HCT116 (cell line): ENCODE measurements at regions not wholly inside any gene's neighbourhood (a gene's known extent, or its start where the extent isn't known, plus 50 kb on each side); places are given as distances from the start of the nearest gene placed in this dataset.

ENCODE experiments used
- ATAC-seq: fragments of 200-7000 bp; cut with Tn5 transposase; 2 replicates; pipeline ENCODE4 v1.9.1; 2020; ENCODE audit warnings: mild to moderate bottlenecking, moderate library complexity
- BruUV-seq: library from RNA; stranded (reverse); fragments of 400-500 nt; replicated peaks from 2 replicates; lab custom pipeline; 2021; lab: Mats Ljungman, UMichigan
- CTCF ChIA-PET: fragments of 300-600 bp; sonication (Branson Sonifier 250); formaldehyde crosslinking; loops from one replicate; lab custom pipeline; 2021; ENCODE audit warnings: antibody characterized with exemption; lab: Charles Lee
- POLR2A ChIA-PET: fragments of 300-600, 350-600 bp; sonication (Branson Sonifier 250); formaldehyde crosslinking; loops from one replicate; lab custom pipeline; 2021; ENCODE audit warnings: antibody characterized with exemption; lab: Charles Lee
- RAD21 ChIA-PET, 2 experiments: fragments of 300-600 bp; sonication (Branson Sonifier 250); formaldehyde crosslinking; loops; one replicate each; lab custom pipeline; 2023; ENCODE audit warnings: low total read pairs in 2 of 2; ENCODE audit not compliant: uncharacterized antibody in 2 of 2, unreplicated experiment in 2 of 2, low non-redundant PET in 1 of 2; lab: Charles Lee
- DNase-seq: peaks from one replicate; pipeline ENCODE4 v3.0.0-alpha.2; 2010; ENCODE audit warnings: low read depth, low spot score
- H2AFZ ChIP-seq: fragments of 200-600 bp; shearing (Covaris generic), sonication (generic); 2 replicates; pipeline ENCODE4 v1.6.1; 2017; ENCODE audit warnings: low read depth, mixed run types, mixed read lengths, antibody characterized with exemption, low read length; ENCODE audit not compliant: poor library complexity, severe bottlenecking
- H3K27ac ChIP-seq: 2 replicates; pipeline ENCODE4 v1.5.1; 2012; ENCODE audit warnings: low read depth, low read length
- H3K27me3 ChIP-seq: fragments of 200-600 bp; sonication (generic); 2 replicates; pipeline ENCODE4 v1.6.1; 2016; ENCODE audit warnings: mixed run types, low read length, mixed read lengths; ENCODE audit not compliant: insufficient read depth
- H3K36me3 ChIP-seq, 2 experiments: fragments of 200-500 bp in 1 of 2; fragments of 200-600 bp in 1 of 2; sonication (Bioruptor generic) in 1 of 2; sonication (generic) in 1 of 2; 2 replicates each; pipeline versions ENCODE4 v1.5.1 to v1.6.1; 2014 to 2016; ENCODE audit warnings: low read length in 2 of 2, inconsistent platforms in 1 of 2, mixed read lengths in 1 of 2, mixed run types in 1 of 2; ENCODE audit not compliant: insufficient read depth in 2 of 2, control insufficient read depth in 1 of 2
- H3K4me1 ChIP-seq, 2 experiments: fragments of 200-600 bp in 1 of 2; sonication (generic) in 1 of 2; 2 replicates each; pipeline versions ENCODE4 v1.5.1 to v1.6.1; 2012 to 2017; ENCODE audit warnings: low read length in 2 of 2, inconsistent platforms in 1 of 2, mild to moderate bottlenecking in 1 of 2, mixed read lengths in 1 of 2, mixed run types in 1 of 2, moderate library complexity in 1 of 2; ENCODE audit not compliant: insufficient read depth in 2 of 2, control insufficient read depth in 1 of 2
- H3K4me2 ChIP-seq: fragments of 200-600 bp; sonication (generic); 2 replicates; pipeline ENCODE4 v1.6.1; 2017; ENCODE audit warnings: mixed run types, low read length, mixed read lengths
- H3K4me3 ChIP-seq, 2 experiments: fragments of 200-600 bp in 1 of 2; sonication (generic) in 1 of 2; replicated peaks in 1 of 2; 2 replicates each; pipeline ENCODE4 v1.5.1; 2011 to 2016; ENCODE audit warnings: low read length in 2 of 2, control low read depth in 1 of 2, low read depth in 1 of 2, mild to moderate bottlenecking in 1 of 2, mixed read lengths in 1 of 2, mixed run types in 1 of 2
- H3K79me2 ChIP-seq: fragments of 200-600 bp; sonication (generic); 2 replicates; pipeline ENCODE4 v1.6.1; 2017; ENCODE audit warnings: mild to moderate bottlenecking, mixed run types, low read length, moderate library complexity, mixed read lengths; ENCODE audit not compliant: insufficient read depth
- H3K9ac ChIP-seq: fragments of 200-600 bp; sonication (generic); 2 replicates; pipeline ENCODE4 v1.6.1; 2016; ENCODE audit warnings: low read length, mixed read lengths
- H3K9me2 ChIP-seq: fragments of 200-600 bp; sonication (generic), shearing (Covaris generic); 2 replicates; pipeline ENCODE4 v1.6.1; 2017; ENCODE audit warnings: mixed run types, mild to moderate bottlenecking, moderate library complexity; ENCODE audit not compliant: insufficient read depth
- H3K9me3 ChIP-seq, 2 experiments: fragments of 200-500 bp in 1 of 2; fragments of 200-600 bp in 1 of 2; sonication (Bioruptor generic) in 1 of 2; sonication (generic) in 1 of 2; 2 replicates each; pipeline ENCODE4 v1.6.1; 2014 to 2017; ENCODE audit warnings: low read length in 2 of 2, mixed read lengths in 2 of 2, inconsistent platforms in 1 of 2, low read depth in 1 of 2, mild to moderate bottlenecking in 1 of 2, mixed run types in 1 of 2, moderate library complexity in 1 of 2; ENCODE audit not compliant: control insufficient read depth in 1 of 2, insufficient read depth in 1 of 2
- H4K20me1 ChIP-seq: fragments of 200-600 bp; sonication (generic), shearing (Covaris generic); 2 replicates; pipeline ENCODE4 v1.6.1; 2017; ENCODE audit warnings: mixed run types, mild to moderate bottlenecking, moderate library complexity; ENCODE audit not compliant: insufficient read depth
- EGR1 ChIP-seq: IDR thresholded peaks from 2 replicates; pipeline ENCODE4 v1.6.1; 2012; ENCODE audit warnings: low read depth
- ELF1 ChIP-seq: IDR thresholded peaks from 2 replicates; pipeline ENCODE4 v1.6.1; 2012; ENCODE audit warnings: low read depth, borderline replicate concordance
- EZH2phosphoT487 ChIP-seq: fragments of 200-600 bp; IDR thresholded peaks from 2 replicates; pipeline ENCODE4 v1.6.1; 2018; ENCODE audit warnings: antibody characterized with exemption, borderline replicate concordance
- JUND ChIP-seq: IDR thresholded peaks from 2 replicates; pipeline ENCODE4 v1.6.1; 2012
- MAX ChIP-seq: IDR thresholded peaks from 2 replicates; pipeline ENCODE4 v1.6.1; 2012
- POLR2A ChIP-seq: IDR thresholded peaks from 2 replicates; pipeline ENCODE4 v1.7.0; 2011; ENCODE audit warnings: borderline replicate concordance; ENCODE audit not compliant: insufficient read depth, insufficient read length; ENCODE audit errors: extremely low read depth
- POLR2AphosphoS5 ChIP-seq: IDR thresholded peaks from 2 replicates; pipeline ENCODE4 v1.6.1; 2011; ENCODE audit warnings: mild to moderate bottlenecking, low read depth, low read length, moderate library complexity
- REST ChIP-seq: IDR thresholded peaks from 2 replicates; pipeline ENCODE4 v1.6.1; 2012; ENCODE audit warnings: low read depth
- TCF7L2 ChIP-seq: IDR thresholded peaks from 2 replicates; pipeline ENCODE4 v1.7.0; 2011; ENCODE audit warnings: borderline replicate concordance, inconsistent platforms; ENCODE audit not compliant: insufficient read depth, insufficient read length; ENCODE audit errors: extremely low read depth
- YY1 ChIP-seq: IDR thresholded peaks from 2 replicates; pipeline ENCODE4 v1.6.1; 2011; ENCODE audit warnings: low read length, low read depth, moderate library complexity, mild to moderate bottlenecking; ENCODE audit not compliant: insufficient replicate concordance; ENCODE audit errors: extremely low read depth
- ZBTB33 ChIP-seq: IDR thresholded peaks from 2 replicates; pipeline ENCODE4 v1.6.1; 2011; ENCODE audit warnings: mild to moderate bottlenecking, low read length, moderate library complexity; ENCODE audit not compliant: insufficient replicate concordance; ENCODE audit errors: extremely low read depth
- intact Hi-C: fragments of 100-400 bp; cut with micrococcal nuclease; formaldehyde crosslinking; loops from 2 replicates; pipeline ENCODE4 v1.10.0; 2022

- no peak for TF ChIP-seq JUND
- no peak for TF ChIP-seq EGR1
- no peak for TF ChIP-seq TCF7L2
- TF ChIP-seq EZH2phosphoT487 = no peak
- Histone ChIP-seq H3K27ac (no peak overlapping the region), H4K20me1 (no peaks in the 10 kb centered on the region), H3K9ac (no peak overlapping the region), H3K4me2 (no peak overlapping the region), H3K9me3 (no peaks in the 10 kb centered on the region), H3K4me3 (no peak overlapping the region), H2AFZ (no peak overlapping the region), H3K36me3 (no peaks in the 10 kb centered on the region), H3K27me3 (no peaks in the 10 kb centered on the region), H3K9me2 (no peaks in the 10 kb centered on the region), H3K4me1 (no peaks in the 10 kb centered on the region), H3K79me2 (no peaks in the 10 kb centered on the region)
- BruUV-seq = no TSS peak
- RAD21 ChIA-PET = no interaction called here
- POLR2A ChIA-PET = no interaction called here
- DNase-seq (no peak), ATAC-seq (no peak)
- CTCF ChIA-PET = no interaction called here
- intact Hi-C loops = no loop called here
Measured at GRCh38 chr2:139742216-139743172, 962.3 kb upstream of the NXPH2 start.

GRCh38 chr2:139737659-139738058 is 957.5 kb upstream of the NXPH2 start:
- Histone ChIP-seq H3K9me2 (no peaks in the 10 kb centered on the region), H3K4me3 (no peak overlapping the region), H2AFZ (no peak overlapping the region), H3K4me1 (no peaks in the 10 kb centered on the region), H3K27me3 (no peaks in the 10 kb centered on the region), H3K79me2 (no peaks in the 10 kb centered on the region), H3K27ac (no peak overlapping the region), H3K4me2 (no peak overlapping the region), H4K20me1 (no peaks in the 10 kb centered on the region), H3K9ac (no peak overlapping the region), H3K9me3 (no peaks in the 10 kb centered on the region), H3K36me3 (no peaks in the 10 kb centered on the region)
- no peak for TF ChIP-seq ELF1
- no peak for TF ChIP-seq MAX
- TF ChIP-seq POLR2A = no peak
- TF ChIP-seq YY1 = no peak
- no peak for TF ChIP-seq TCF7L2
- no peak for TF ChIP-seq ZBTB33
- no peak for TF ChIP-seq POLR2AphosphoS5
- TF ChIP-seq REST = no peak
- POLR2A ChIA-PET = no interaction called here
- BruUV-seq = no TSS peak
- CTCF ChIA-PET = no interaction called here
- ATAC-seq = no peak
- RAD21 ChIA-PET = no interaction called here
- DNase-seq = no peak
- intact Hi-C loops = no loop called here
